ENCODE measurements at regions not wholly inside any gene's neighbourhood (a gene's known extent, or its start where the extent isn't known, plus 50 kb on each side); places are given as distances from the start of the nearest gene placed in this dataset.

GRCh38 chr6:25222006-25222678 is 57.0 kb upstream of the CARMIL1 start:
- Histone ChIP-seq H3K36me3 (ENCODE audit: insufficient read depth in 1 of 2, low read depth in 1 of 2) (no peaks in the 10 kb centered on the region), H3K4me3 (no peak overlapping the region), H3K27ac (no peak overlapping the region), H3K9me3 (no peaks in the 10 kb centered on the region), H3K4me1 (no peaks in the 10 kb centered on the region), H3K27me3 (ENCODE audit: insufficient read depth in 3 of 3, low read length in 2 of 3) (no peaks in the 10 kb centered on the region)
- DNase-seq (no peak), ATAC-seq (no peak)
- intact Hi-C loops (cut with DNase I) = loop anchor here in 1 of 2 donors (5.0 kb wide), 1 partner anchor 380 kb away; no protein-coding TSS in a partner anchor
- TF ChIP-seq, protein P1, sequence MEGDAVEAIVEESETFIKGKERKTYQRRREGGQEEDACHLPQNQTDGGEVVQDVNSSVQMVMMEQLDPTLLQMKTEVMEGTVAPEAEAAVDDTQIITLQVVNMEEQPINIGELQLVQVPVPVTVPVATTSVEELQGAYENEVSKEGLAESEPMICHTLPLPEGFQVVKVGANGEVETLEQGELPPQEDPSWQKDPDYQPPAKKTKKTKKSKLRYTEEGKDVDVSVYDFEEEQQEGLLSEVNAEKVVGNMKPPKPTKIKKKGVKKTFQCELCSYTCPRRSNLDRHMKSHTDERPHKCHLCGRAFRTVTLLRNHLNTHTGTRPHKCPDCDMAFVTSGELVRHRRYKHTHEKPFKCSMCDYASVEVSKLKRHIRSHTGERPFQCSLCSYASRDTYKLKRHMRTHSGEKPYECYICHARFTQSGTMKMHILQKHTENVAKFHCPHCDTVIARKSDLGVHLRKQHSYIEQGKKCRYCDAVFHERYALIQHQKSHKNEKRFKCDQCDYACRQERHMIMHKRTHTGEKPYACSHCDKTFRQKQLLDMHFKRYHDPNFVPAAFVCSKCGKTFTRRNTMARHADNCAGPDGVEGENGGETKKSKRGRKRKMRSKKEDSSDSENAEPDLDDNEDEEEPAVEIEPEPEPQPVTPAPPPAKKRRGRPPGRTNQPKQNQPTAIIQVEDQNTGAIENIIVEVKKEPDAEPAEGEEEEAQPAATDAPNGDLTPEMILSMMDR (IDR thresholded peaks at IDR 0.05) = no peak

- TF ChIP-seq, protein P1 (IDR thresholded peaks at IDR 0.05) = peak; percentile 84
- Histone ChIP-seq H3K27ac (no peak overlapping the region), H3K9me3 (no peaks in the 10 kb centered on the region), H3K36me3 (ENCODE audit: insufficient read depth in 1 of 2, low read depth in 1 of 2) (no peaks in the 10 kb centered on the region), H3K4me1 (no peaks in the 10 kb centered on the region), H3K27me3 (ENCODE audit: insufficient read depth in 3 of 3, low read length in 2 of 3) (no peaks in the 10 kb centered on the region), H3K4me3 (peak overlapping the region; percentile 8)
- WGBS, 3 donors = 7 to 10% (median 9%) methylated on average over 4 of the region's 4 CpGs
- intact Hi-C loops (cut with DNase I) = loop anchor here in 1 of 2 donors (5.0 kb wide), 1 partner anchor 379 kb away; no protein-coding TSS in a partner anchor
- DNase-seq (peak; percentile 63 to 68), ATAC-seq (peak in 2 of 4 donors; percentile 55 to 56)
These were observed 55.6 kb upstream of the CARMIL1 start for GRCh38 chr6:25223490-25223991.

DNA sequence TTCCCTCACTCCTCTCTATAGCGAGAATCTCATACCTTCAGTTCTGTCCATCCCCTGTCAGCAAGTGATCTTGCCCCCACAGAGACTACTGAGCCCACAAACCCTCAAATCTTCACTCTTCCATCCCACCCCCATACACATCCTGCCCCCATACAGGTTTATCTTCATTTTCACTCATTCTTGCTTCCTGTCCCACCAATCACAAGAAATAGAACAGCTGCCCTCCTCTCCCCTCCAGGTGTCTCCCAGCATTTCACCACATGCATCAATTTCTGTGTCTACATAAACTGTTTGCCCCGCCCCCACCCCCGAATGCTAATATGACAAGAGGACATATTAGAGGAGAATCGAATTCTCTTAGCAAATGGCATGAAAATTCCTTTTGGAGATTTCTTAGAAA is 54.9 kb upstream of the CARMIL1 start:
- TF ChIP-seq, protein P1 (IDR thresholded peaks at IDR 0.05) = no peak
- no peaks in the 10 kb centered on the region for H3K27me3 ChIP-seq (ENCODE audit: insufficient read depth in 3 of 3, low read length in 2 of 3)
- intact Hi-C loops (cut with DNase I) = loop anchor here in 1 of 2 donors (5.0 kb wide), 1 partner anchor 378 kb away; no protein-coding TSS in a partner anchor
- H3K27ac ChIP-seq = no peak overlapping the region
- WGBS, 3 donors = 77 to 94% (median 91%) methylated on average over 4 of the region's 4 CpGs
- H3K4me1 ChIP-seq = no peaks in the 10 kb centered on the region
- no peak for DNase-seq
- ATAC-seq = no peak
- no peak overlapping the region for H3K4me3 ChIP-seq
- no peaks in the 10 kb centered on the region for H3K36me3 ChIP-seq (ENCODE audit: insufficient read depth in 1 of 2, low read depth in 1 of 2)
- H3K9me3 ChIP-seq = no peaks in the 10 kb centered on the region

GRCh38 chr6:25227854-25228253 is 51.3 kb upstream of the CARMIL1 start:
- Histone ChIP-seq H3K4me1 (no peaks in the 10 kb centered on the region), H3K27ac (no peak overlapping the region), H3K27me3 (ENCODE audit: insufficient read depth in 3 of 3, low read length in 2 of 3) (no peaks in the 10 kb centered on the region), H3K4me3 (no peak overlapping the region), H3K9me3 (no peaks in the 10 kb centered on the region), H3K36me3 (ENCODE audit: insufficient read depth in 1 of 2, low read depth in 1 of 2) (no peaks in the 10 kb centered on the region)
- intact Hi-C loops (cut with DNase I) = loop anchor here in 1 of 2 donors (5.0 kb wide), 1 partner anchor 329 kb away; no protein-coding TSS in a partner anchor
- DNase-seq = no peak
- ATAC-seq = no peak
- TF ChIP-seq, protein P1 (IDR thresholded peaks at IDR 0.05) = no peak
